GM12878 (cell line): ENCODE measurements at regions not wholly inside any gene's neighbourhood (a gene's known extent, or its start where the extent isn't known, plus 50 kb on each side); places are given as distances from the start of the nearest gene placed in this dataset.

Experiments
- ATAC-seq: fragments of 200-7000 bp; cut with Tn5 transposase; 3 replicates; pipeline ENCODE4 v1.9.1; 2020; ENCODE audit warnings: mild to moderate bottlenecking, moderate library complexity
- BruUV-seq: library from RNA; stranded (reverse); fragments of 400-500 nt; replicated peaks from 2 replicates; lab custom pipeline; 2021; lab: Mats Ljungman, UMichigan
- CTCF ChIA-PET: fragments of 300-600 bp; sonication (Branson Sonifier 250); formaldehyde crosslinking; extraction: SDS; loops from one replicate; lab custom pipeline; 2021; ENCODE audit warnings: inconsistent platforms; lab: Yijun Ruan, JAX
- POLR2A ChIA-PET: fragments of 350-600 bp; formaldehyde crosslinking; extraction: SDS; loops from one replicate; lab custom pipeline; 2021; ENCODE audit warnings: inconsistent platforms; lab: Charles Lee
- RAD21 ChIA-PET: fragments of 300-600 bp; sonication (Branson Sonifier 250); formaldehyde crosslinking; loops from one replicate; lab custom pipeline; 2023; ENCODE audit warnings: antibody characterized with exemption; ENCODE audit not compliant: unreplicated experiment; lab: Charles Lee
- SMC1A ChIA-PET: fragments of 300-600 bp; sonication (Branson Sonifier 250); formaldehyde crosslinking; loops from one replicate; lab custom pipeline; 2023; ENCODE audit not compliant: unreplicated experiment, uncharacterized antibody; lab: Charles Lee
- DNase-seq: peaks from one replicate; pipeline ENCODE4 v3.0.0-alpha.2; 2011; ENCODE audit warnings: low read depth, low spot score
- FAIRE-seq: peaks from 3 replicates; lab custom pipeline; 2011; peaks lifted over from hg19 to GRCh38; lab: Jason Lieb, UNC
- H2AFZ ChIP-seq: 2 replicates; pipeline ENCODE4 v1.6.0; 2011; ENCODE audit warnings: low read depth, low read length, control low read depth; ENCODE audit not compliant: control insufficient read depth
- H3K27ac ChIP-seq: 2 replicates; pipeline ENCODE4 v1.5.1; 2011; ENCODE audit warnings: control low read depth; ENCODE audit not compliant: control insufficient read depth, insufficient read depth
- H3K27me3 ChIP-seq, 2 experiments: replicated peaks in 1 of 2; 2 replicates each; pipeline versions ENCODE4 v1.6.0 to v1.6.1; 2011; ENCODE audit warnings: low read length in 1 of 2; ENCODE audit not compliant: control insufficient read depth in 2 of 2, insufficient read depth in 2 of 2
- H3K36me3 ChIP-seq, 2 experiments: 2 replicates each; pipeline ENCODE4 v1.5.1; 2011; ENCODE audit warnings: low read length in 1 of 2; ENCODE audit not compliant: control insufficient read depth in 2 of 2, insufficient read depth in 2 of 2
- H3K4me1 ChIP-seq: 2 replicates; pipeline ENCODE4 v1.6.1; 2011; ENCODE audit warnings: mild to moderate bottlenecking, low read length, moderate library complexity, mixed read lengths; ENCODE audit not compliant: control insufficient read depth, insufficient read depth
- H3K4me2 ChIP-seq: 2 replicates; pipeline ENCODE4 v1.6.0; 2011; ENCODE audit warnings: control low read depth; ENCODE audit not compliant: control insufficient read depth, insufficient read depth
- H3K4me3 ChIP-seq: fragments of 200-600 bp; sonication (generic); 2 replicates; pipeline ENCODE4 v1.5.1; 2016
- H3K79me2 ChIP-seq: 2 replicates; pipeline ENCODE4 v1.6.0; 2011; ENCODE audit warnings: low read length; ENCODE audit not compliant: control insufficient read depth, insufficient read depth
- H3K9ac ChIP-seq: 2 replicates; pipeline ENCODE4 v1.8.0; 2011; ENCODE audit warnings: low read length, control low read depth, mixed read lengths; ENCODE audit not compliant: control insufficient read depth, insufficient read depth
- H3K9me3 ChIP-seq: replicated peaks from 3 replicates; pipeline ENCODE4 v1.5.1; 2011; ENCODE audit warnings: mild to moderate bottlenecking, low read length; ENCODE audit not compliant: control insufficient read depth, insufficient read depth
- H4K20me1 ChIP-seq: 2 replicates; pipeline ENCODE4 v1.6.0; 2011; ENCODE audit not compliant: control insufficient read depth, insufficient read depth
- CEBPZ ChIP-seq: fragments of 150-350 bp; IDR thresholded peaks from 2 replicates; pipeline ENCODE4 v1.6.1; 2016; ENCODE audit warnings: low read depth, low read length
- KLF5 ChIP-seq: fragments of 450-650 bp; IDR thresholded peaks from 2 replicates; pipeline ENCODE4 v1.6.1; 2014; ENCODE audit warnings: mild to moderate bottlenecking; ENCODE audit not compliant: partially characterized antibody
- NR2F1 ChIP-seq: fragments of 450-650 bp; conservative IDR thresholded peaks from 2 replicates; pipeline ENCODE4 v1.6.1; 2017; ENCODE audit warnings: mild to moderate bottlenecking
- RBBP5 ChIP-seq: fragments of 200-600 bp; sonication (generic); conservative IDR thresholded peaks from 2 replicates; pipeline ENCODE4 v1.6.1; 2016
- SRF ChIP-seq, 2 experiments: IDR thresholded peaks; 2 replicates each; pipeline ENCODE4 v1.6.1; 2011; ENCODE audit warnings: low read depth in 2 of 2, low read length in 2 of 2, mild to moderate bottlenecking in 1 of 2, moderate library complexity in 1 of 2
- WGBS: methylation state at CpG from one replicate; pipeline ENCODE4 v1.1.6; 2016; ENCODE audit warnings: low lambda C conversion rate; ENCODE audit not compliant: insufficient replicate concordance, insufficient coverage; ENCODE audit errors: missing lambda C conversion rate; 5-methylcytosine and 5-hydroxymethylcytosine counted together
- in situ Hi-C: fragments of 300-500 bp; cut with MboI; formaldehyde crosslinking; loops from 9 replicates; pipeline ENCODE4 v1.14.3; 2018; ENCODE audit warnings: mixed read lengths
- intact Hi-C: fragments of 100-400 bp; cut with micrococcal nuclease; formaldehyde crosslinking; loops from one replicate; pipeline ENCODE4 v1.14.2; 2022; ENCODE audit not compliant: unreplicated experiment
- TF ChIP-seq, protein P1 (sequence below): fragments of 450-650 bp; formaldehyde crosslinking; IDR thresholded peaks from 2 replicates; pipeline ENCODE4 v1.4.0; 2020; ENCODE audit warnings: mild to moderate bottlenecking, moderate library complexity

- no peak for TF ChIP-seq SRF (IDR thresholded peaks at IDR 0.05; ENCODE audit: low read depth in 2 of 2, low read length in 2 of 2)
Measured at GRCh38 chr18:78563110-78563509, 416.5 kb upstream of the SALL3 start (continued).

- BruUV-seq, result no TSS peak
- in situ Hi-C loops (no loop called here), intact Hi-C loops (no loop called here)
- no peaks in the 10 kb centered on the region for H3K36me3 ChIP-seq
- ATAC-seq (no peak), DNase-seq (no peak), FAIRE-seq (no peak)
- no peak overlapping the region for H3K9ac ChIP-seq
- 10% methylated on average over 6 of the region's 7 CpGs for WGBS
- CTCF ChIA-PET, result no interaction called here
- H2AFZ ChIP-seq, result no peak overlapping the region
- H4K20me1 ChIP-seq, result no peaks in the 10 kb centered on the region
- no peaks in the 10 kb centered on the region for H3K4me1 ChIP-seq
- TF ChIP-seq CEBPZ (no peak), RBBP5 (no peak), KLF5 (no peak), NR2F1 (no peak)
- TF ChIP-seq, protein P1, sequence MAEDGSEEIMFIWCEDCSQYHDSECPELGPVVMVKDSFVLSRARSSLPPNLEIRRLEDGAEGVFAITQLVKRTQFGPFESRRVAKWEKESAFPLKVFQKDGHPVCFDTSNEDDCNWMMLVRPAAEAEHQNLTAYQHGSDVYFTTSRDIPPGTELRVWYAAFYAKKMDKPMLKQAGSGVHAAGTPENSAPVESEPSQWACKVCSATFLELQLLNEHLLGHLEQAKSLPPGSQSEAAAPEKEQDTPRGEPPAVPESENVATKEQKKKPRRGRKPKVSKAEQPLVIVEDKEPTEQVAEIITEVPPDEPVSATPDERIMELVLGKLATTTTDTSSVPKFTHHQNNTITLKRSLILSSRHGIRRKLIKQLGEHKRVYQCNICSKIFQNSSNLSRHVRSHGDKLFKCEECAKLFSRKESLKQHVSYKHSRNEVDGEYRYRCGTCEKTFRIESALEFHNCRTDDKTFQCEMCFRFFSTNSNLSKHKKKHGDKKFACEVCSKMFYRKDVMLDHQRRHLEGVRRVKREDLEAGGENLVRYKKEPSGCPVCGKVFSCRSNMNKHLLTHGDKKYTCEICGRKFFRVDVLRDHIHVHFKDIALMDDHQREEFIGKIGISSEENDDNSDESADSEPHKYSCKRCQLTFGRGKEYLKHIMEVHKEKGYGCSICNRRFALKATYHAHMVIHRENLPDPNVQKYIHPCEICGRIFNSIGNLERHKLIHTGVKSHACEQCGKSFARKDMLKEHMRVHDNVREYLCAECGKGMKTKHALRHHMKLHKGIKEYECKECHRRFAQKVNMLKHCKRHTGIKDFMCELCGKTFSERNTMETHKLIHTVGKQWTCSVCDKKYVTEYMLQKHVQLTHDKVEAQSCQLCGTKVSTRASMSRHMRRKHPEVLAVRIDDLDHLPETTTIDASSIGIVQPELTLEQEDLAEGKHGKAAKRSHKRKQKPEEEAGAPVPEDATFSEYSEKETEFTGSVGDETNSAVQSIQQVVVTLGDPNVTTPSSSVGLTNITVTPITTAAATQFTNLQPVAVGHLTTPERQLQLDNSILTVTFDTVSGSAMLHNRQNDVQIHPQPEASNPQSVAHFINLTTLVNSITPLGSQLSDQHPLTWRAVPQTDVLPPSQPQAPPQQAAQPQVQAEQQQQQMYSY (CRISPR knock-in tag), result no peak
- SMC1A ChIA-PET, result no interaction called here
- RAD21 ChIA-PET, result no interaction called here
- no peaks in the 10 kb centered on the region; the same call in 2 of the 3 replicates for H3K9me3 ChIP-seq
- no peak overlapping the region for H3K27ac ChIP-seq
- H3K4me3 ChIP-seq, result no peak overlapping the region
- H3K27me3 ChIP-seq, result no peaks in the 10 kb centered on the region
- H3K4me2 ChIP-seq, result no peak overlapping the region
- no peaks in the 10 kb centered on the region for H3K79me2 ChIP-seq
- POLR2A ChIA-PET, result no interaction called here
Measured at GRCh38 chr18:78564030-78564429, 415.6 kb upstream of the SALL3 start.
